SK-N-SH (cell line): ENCODE measurements at regions not wholly inside any gene's neighbourhood (a gene's known extent, or its start where the extent isn't known, plus 50 kb on each side); places are given as distances from the start of the nearest gene placed in this dataset.

Experiments
- CTCF ChIA-PET: fragments of 300-600, 350-600 bp; formaldehyde crosslinking; extraction: SDS; loops from one replicate; lab custom pipeline; 2021; lab: Yijun Ruan, JAX
- POLR2A ChIA-PET: fragments of 350-600 bp; sonication (Branson Sonifier 250); formaldehyde crosslinking; extraction: SDS; loops from one replicate; lab custom pipeline; 2020; ENCODE audit warnings: antibody characterized with exemption, inconsistent platforms; lab: Yijun Ruan, JAX
- DNase-seq: peaks from one replicate; pipeline ENCODE4 v3.0.0; 2012
- H2AFZ ChIP-seq: fragments of 200-600 bp; sonication (generic); 2 replicates; pipeline ENCODE4 v1.8.1; 2016; ENCODE audit warnings: antibody characterized with exemption, mild to moderate bottlenecking, low read depth
- H3F3A ChIP-seq: fragments of 200-600 bp; sonication (generic); replicated peaks from 2 replicates; pipeline ENCODE3; 2016; ENCODE audit warnings: antibody characterized with exemption, mild to moderate bottlenecking; ENCODE audit not compliant: insufficient read depth
- H3K27ac ChIP-seq, 2 experiments: fragments of 200-500 bp in 1 of 2; fragments of 200-600 bp in 1 of 2; sonication (Bioruptor generic) in 1 of 2; sonication (generic), shearing (Covaris generic) in 1 of 2; 2 replicates each; pipeline versions ENCODE4 v1.5.1 to v1.6.1; 2014 to 2016; ENCODE audit warnings: low read depth in 2 of 2, inconsistent platforms in 1 of 2, low read length in 1 of 2, mild to moderate bottlenecking in 1 of 2, mixed read lengths in 1 of 2
- H3K27me3 ChIP-seq: fragments of 200-600 bp; sonication (generic), shearing (Covaris generic); 2 replicates; pipeline ENCODE4 v1.6.1; 2016; ENCODE audit warnings: mixed run types; ENCODE audit not compliant: insufficient read depth
- H3K36me3 ChIP-seq, 2 experiments: fragments of 200-500 bp in 1 of 2; fragments of 200-600 bp in 1 of 2; sonication (Bioruptor generic) in 1 of 2; sonication (generic) in 1 of 2; replicated peaks in 1 of 2; 2 replicates each; pipeline versions ENCODE3 to v1.5.1; 2014 to 2016; ENCODE audit warnings: low read length in 1 of 2, mild to moderate bottlenecking in 1 of 2; ENCODE audit not compliant: insufficient read depth in 2 of 2, control insufficient read depth in 1 of 2
- H3K4me1 ChIP-seq, 2 experiments: fragments of 200-500 bp in 1 of 2; fragments of 200-600 bp in 1 of 2; sonication (Bioruptor generic) in 1 of 2; sonication (generic), shearing (Covaris generic) in 1 of 2; 2 replicates each; pipeline versions ENCODE4 v1.5.1 to v1.6.1; 2014 to 2016; ENCODE audit warnings: low read depth in 1 of 2, low read length in 1 of 2, mixed run types in 1 of 2; ENCODE audit not compliant: insufficient read depth in 2 of 2, control insufficient read depth in 1 of 2
- H3K4me2 ChIP-seq: fragments of 200-600 bp; sonication (generic), shearing (Covaris generic); 2 replicates; pipeline ENCODE4 v1.6.1; 2017; ENCODE audit warnings: mixed run types
- H3K4me3 ChIP-seq, 2 experiments: fragments of 200-500 bp in 1 of 2; fragments of 200-600 bp in 1 of 2; sonication (Bioruptor generic) in 1 of 2; sonication (generic), shearing (Covaris generic) in 1 of 2; 2 replicates each; pipeline versions ENCODE4 v1.5.1 to v1.8.1; 2014 to 2016; ENCODE audit warnings: low read depth in 2 of 2, inconsistent platforms in 1 of 2, low read length in 1 of 2, mild to moderate bottlenecking in 1 of 2, mixed read lengths in 1 of 2, moderate library complexity in 1 of 2
- H3K79me2 ChIP-seq: fragments of 200-600 bp; sonication (generic); 2 replicates; pipeline ENCODE4 v1.8.1; 2017; ENCODE audit warnings: mild to moderate bottlenecking; ENCODE audit not compliant: insufficient read depth
- H3K9ac ChIP-seq: fragments of 200-600 bp; sonication (generic); 2 replicates; pipeline ENCODE4 v1.6.1; 2017; ENCODE audit warnings: mixed run types
- H3K9me2 ChIP-seq: fragments of 200-600 bp; sonication (generic); 2 replicates; pipeline ENCODE4 v1.6.1; 2017; ENCODE audit warnings: mixed run types
- H3K9me3 ChIP-seq: fragments of 200-600 bp; sonication (generic); 2 replicates; pipeline ENCODE4 v1.6.1; 2017; ENCODE audit warnings: mixed run types, mild to moderate bottlenecking, moderate library complexity
- H4K20me1 ChIP-seq: fragments of 200-600 bp; sonication (generic); 2 replicates; pipeline ENCODE4 v1.6.1; 2017; ENCODE audit warnings: mild to moderate bottlenecking, mixed run types; ENCODE audit not compliant: insufficient read depth
- MEF2A ChIP-seq: IDR thresholded peaks from 2 replicates; pipeline ENCODE4 v1.4.0; 2012; ENCODE audit warnings: low read depth, borderline replicate concordance
- NRF1 ChIP-seq: IDR thresholded peaks from 2 replicates; pipeline ENCODE4 v1.6.1; 2012; ENCODE audit warnings: low read depth, mild to moderate bottlenecking, low read length
- RCOR1 ChIP-seq: fragments of 150-350 bp; IDR thresholded peaks from 2 replicates; pipeline ENCODE4 v1.6.1; 2017; ENCODE audit warnings: antibody characterized with exemption, low read length
- REST ChIP-seq: IDR thresholded peaks from 2 replicates; pipeline ENCODE4 v1.6.1; 2012; ENCODE audit warnings: mild to moderate bottlenecking, low read depth, low read length, moderate library complexity
- RFX5 ChIP-seq: IDR thresholded peaks from 2 replicates; pipeline ENCODE4 v1.6.1; 2012; ENCODE audit warnings: mild to moderate bottlenecking, improper control_type of control experiment, low read length
- SIN3A ChIP-seq: IDR thresholded peaks from 2 replicates; pipeline ENCODE4 v1.6.1; 2012; ENCODE audit warnings: low read depth, mild to moderate bottlenecking, low read length, moderate library complexity, borderline replicate concordance
- SMC3 ChIP-seq: IDR thresholded peaks from 2 replicates; pipeline ENCODE4 v1.6.1; 2012; ENCODE audit warnings: low read depth, low read length, improper control_type of control experiment
- TAF1 ChIP-seq: IDR thresholded peaks from 2 replicates; pipeline ENCODE4 v1.6.1; 2012; ENCODE audit warnings: low read depth, mild to moderate bottlenecking, low read length, moderate library complexity, borderline replicate concordance
- TCF12 ChIP-seq: IDR thresholded peaks from 2 replicates; pipeline ENCODE4 v1.4.0; 2012
- ZBTB33 ChIP-seq: IDR thresholded peaks from 2 replicates; pipeline ENCODE4 v1.4.0; 2012; ENCODE audit warnings: low read depth, borderline replicate concordance
- TF ChIP-seq, protein P1 (sequence below): IDR thresholded peaks from 2 replicates; pipeline ENCODE4 v1.4.0; 2012; ENCODE audit warnings: low read depth
- TF ChIP-seq, protein P2 (sequence below): IDR thresholded peaks from 2 replicates; pipeline ENCODE4 v1.4.0; 2012; ENCODE audit warnings: low read depth, borderline replicate concordance
- TF ChIP-seq, protein P3 (sequence below): IDR thresholded peaks from 2 replicates; pipeline ENCODE4; 2012
- TF ChIP-seq, protein P4 (sequence below): fragments of 150-350 bp; IDR thresholded peaks from 2 replicates; pipeline ENCODE4 v1.6.1; 2016; ENCODE audit warnings: mild to moderate bottlenecking, low read depth, low read length

DNA sequence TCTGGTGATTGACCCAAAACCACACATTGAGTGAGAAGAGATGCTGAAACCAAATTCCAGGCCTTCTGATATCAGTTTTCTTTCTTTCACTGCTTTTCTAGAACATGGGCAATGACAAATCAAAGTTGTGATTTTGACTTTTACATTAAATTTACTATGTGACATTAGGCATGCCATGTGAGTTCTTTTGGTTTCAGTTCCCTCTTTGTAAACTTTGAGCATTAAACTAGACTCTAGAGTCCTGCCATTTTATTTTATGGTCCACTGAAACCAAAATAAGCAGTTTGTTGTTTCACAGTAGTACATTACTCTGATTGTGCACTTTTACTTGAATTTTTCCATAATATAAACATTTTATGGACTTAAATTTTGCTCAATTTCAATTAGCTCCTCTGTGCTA, 381.1 kb upstream of the SEMA3D start:
- no peak for DNase-seq
- no peaks in the 10 kb centered on the region for H3K4me1 ChIP-seq
- H3K9ac ChIP-seq = no peak overlapping the region
- H4K20me1 ChIP-seq = no peaks in the 10 kb centered on the region
- CTCF ChIA-PET = interaction anchor here (0.8 kb wide), 1 partner anchor 22 kb away, joined by 3 read pairs; no protein-coding TSS in a partner anchor
- no peak overlapping the region for H2AFZ ChIP-seq
- H3K9me3 ChIP-seq = no peaks in the 10 kb centered on the region; the same call in 1 of the 2 replicates
- H3K36me3 ChIP-seq = no peaks in the 10 kb centered on the region
- TF ChIP-seq, protein P1, sequence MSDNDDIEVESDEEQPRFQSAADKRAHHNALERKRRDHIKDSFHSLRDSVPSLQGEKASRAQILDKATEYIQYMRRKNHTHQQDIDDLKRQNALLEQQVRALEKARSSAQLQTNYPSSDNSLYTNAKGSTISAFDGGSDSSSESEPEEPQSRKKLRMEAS = no peak
- TF ChIP-seq SMC3 (no peak), ZBTB33 (no peak), TCF12 (no peak), SIN3A (no peak), MEF2A (no peak), TAF1 (no peak), RFX5 (no peak), RCOR1 (no peak), REST (no peak), NRF1 (no peak)
- TF ChIP-seq, protein P2, sequence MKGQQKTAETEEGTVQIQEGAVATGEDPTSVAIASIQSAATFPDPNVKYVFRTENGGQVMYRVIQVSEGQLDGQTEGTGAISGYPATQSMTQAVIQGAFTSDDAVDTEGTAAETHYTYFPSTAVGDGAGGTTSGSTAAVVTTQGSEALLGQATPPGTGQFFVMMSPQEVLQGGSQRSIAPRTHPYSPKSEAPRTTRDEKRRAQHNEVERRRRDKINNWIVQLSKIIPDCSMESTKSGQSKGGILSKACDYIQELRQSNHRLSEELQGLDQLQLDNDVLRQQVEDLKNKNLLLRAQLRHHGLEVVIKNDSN = no peak
- TF ChIP-seq, protein P3, sequence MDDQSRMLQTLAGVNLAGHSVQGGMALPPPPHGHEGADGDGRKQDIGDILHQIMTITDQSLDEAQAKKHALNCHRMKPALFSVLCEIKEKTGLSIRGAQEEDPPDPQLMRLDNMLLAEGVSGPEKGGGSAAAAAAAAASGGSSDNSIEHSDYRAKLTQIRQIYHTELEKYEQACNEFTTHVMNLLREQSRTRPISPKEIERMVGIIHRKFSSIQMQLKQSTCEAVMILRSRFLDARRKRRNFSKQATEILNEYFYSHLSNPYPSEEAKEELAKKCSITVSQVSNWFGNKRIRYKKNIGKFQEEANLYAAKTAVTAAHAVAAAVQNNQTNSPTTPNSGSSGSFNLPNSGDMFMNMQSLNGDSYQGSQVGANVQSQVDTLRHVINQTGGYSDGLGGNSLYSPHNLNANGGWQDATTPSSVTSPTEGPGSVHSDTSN = no peak
- TF ChIP-seq, protein P4, sequence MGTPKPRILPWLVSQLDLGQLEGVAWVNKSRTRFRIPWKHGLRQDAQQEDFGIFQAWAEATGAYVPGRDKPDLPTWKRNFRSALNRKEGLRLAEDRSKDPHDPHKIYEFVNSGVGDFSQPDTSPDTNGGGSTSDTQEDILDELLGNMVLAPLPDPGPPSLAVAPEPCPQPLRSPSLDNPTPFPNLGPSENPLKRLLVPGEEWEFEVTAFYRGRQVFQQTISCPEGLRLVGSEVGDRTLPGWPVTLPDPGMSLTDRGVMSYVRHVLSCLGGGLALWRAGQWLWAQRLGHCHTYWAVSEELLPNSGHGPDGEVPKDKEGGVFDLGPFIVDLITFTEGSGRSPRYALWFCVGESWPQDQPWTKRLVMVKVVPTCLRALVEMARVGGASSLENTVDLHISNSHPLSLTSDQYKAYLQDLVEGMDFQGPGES = no peak
- TF ChIP-seq, all 33 proteins: peak for 0
- Histone ChIP-seq H3K4me2 (no peak overlapping the region), H3K27me3 (no peaks in the 10 kb centered on the region), H3K79me2 (no peaks in the 10 kb centered on the region), H3F3A (peaks cover 3% of the 10 kb centered on the region), H3K4me3 (no peak overlapping the region), H3K27ac (no peak overlapping the region), H3K9me2 (no peaks in the 10 kb centered on the region)
- POLR2A ChIA-PET = no interaction called here
